ENCODE measurements at regions not wholly inside any gene's neighbourhood (a gene's known extent, or its start where the extent isn't known, plus 50 kb on each side); places are given as distances from the start of the nearest gene placed in this dataset.

DNA sequence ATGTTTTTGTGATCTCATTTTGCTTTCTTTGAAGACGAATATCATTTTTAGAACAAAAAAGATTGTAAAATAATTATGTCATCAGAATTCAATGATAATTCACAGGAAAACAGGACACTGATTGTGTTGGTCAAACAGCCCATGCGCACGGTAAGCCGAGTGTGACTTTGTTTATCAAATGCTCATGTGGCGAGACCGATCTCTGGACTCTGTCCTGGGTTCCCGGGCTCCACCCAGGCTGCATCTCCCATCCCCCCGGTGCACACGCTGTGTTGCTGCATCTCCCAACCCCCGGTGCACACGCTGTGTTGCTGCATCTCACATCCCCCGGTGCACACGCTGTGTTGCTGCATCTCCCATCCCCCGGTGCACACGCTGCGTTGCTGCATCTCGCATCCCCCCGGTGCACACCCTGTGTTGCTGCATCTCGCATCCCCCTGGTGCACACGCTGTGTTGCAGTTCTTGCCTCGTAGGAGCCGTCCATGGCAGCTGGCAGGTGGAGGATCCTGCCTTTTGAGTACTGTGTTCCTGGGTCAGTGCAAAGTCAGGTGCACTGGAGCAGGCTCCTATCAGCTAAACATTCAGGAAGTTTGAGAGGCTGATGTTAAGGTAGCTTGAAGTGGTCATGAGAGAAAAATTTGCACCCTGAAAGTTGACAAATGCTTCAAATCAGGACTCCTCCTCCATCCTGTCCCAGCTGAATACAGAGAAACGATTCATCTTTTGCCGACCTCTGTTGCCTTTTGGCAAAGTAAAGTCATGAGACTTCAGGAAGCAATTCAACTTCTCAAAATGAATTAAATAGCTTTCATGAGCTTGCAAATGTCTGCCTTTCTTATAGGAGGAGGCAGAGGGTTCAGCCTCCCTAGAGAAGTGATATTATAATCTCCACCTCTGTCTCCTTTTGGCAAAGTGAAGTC, 77.1 kb upstream of the FRMD1 start:
- no peak for TF ChIP-seq GATA2 (IDR thresholded peaks at IDR 0.05; ENCODE audit: low read depth, low read length)
- TF ChIP-seq GATA3 (IDR thresholded peaks at IDR 0.05; ENCODE audit: low read depth, low read length) = no peak

Data from SH-SY5Y (cell line).